ENCODE measurements at regions not wholly inside any gene's neighbourhood (a gene's known extent, or its start where the extent isn't known, plus 50 kb on each side); places are given as distances from the start of the nearest gene placed in this dataset.

GRCh38 chr2:196247976-196248280 lies 76.5 kb upstream of the STK17B start:
- no peak overlapping the region for H3K4me3 ChIP-seq
- no peak for ATAC-seq
- 60 to 67% methylated on average over 3 of the region's 3 CpGs for WGBS, 2 donors
- H3K27ac ChIP-seq = no peak overlapping the region
- no peaks in the 10 kb centered on the region for H3K9me3 ChIP-seq
- intact Hi-C loops (cut with DNase I) = no loop called here
- no peak for DNase-seq
- TF ChIP-seq POLR2A (IDR thresholded peaks at IDR 0.05) (no peak), CTCF (IDR thresholded peaks at IDR 0.05) (no peak)
- H3K27me3 ChIP-seq = no peaks in the 10 kb centered on the region
- no peaks in the 10 kb centered on the region for H3K36me3 ChIP-seq (replicated peaks in 1 of 2; ENCODE audit: insufficient read depth in 1 of 2, low read depth in 2 of 2)
- H3K4me1 ChIP-seq = no peaks in the 10 kb centered on the region

- ATAC-seq = no peak
- 28 to 41% methylated on average over 1 of the region's 1 CpG for WGBS, 2 donors
- H3K27me3 ChIP-seq = no peaks in the 10 kb centered on the region
- no peak for DNase-seq
- TF ChIP-seq POLR2A (IDR thresholded peaks at IDR 0.05) = no peak
- TF ChIP-seq CTCF (IDR thresholded peaks at IDR 0.05) = no peak
- H3K36me3 ChIP-seq (replicated peaks in 1 of 2; ENCODE audit: insufficient read depth in 1 of 2, low read depth in 2 of 2) = no peaks in the 10 kb centered on the region
- no peak overlapping the region for H3K27ac ChIP-seq
- H3K4me3 ChIP-seq = no peak overlapping the region
- intact Hi-C loops (cut with DNase I) = no loop called here
- no peaks in the 10 kb centered on the region for H3K4me1 ChIP-seq
- H3K9me3 ChIP-seq = no peaks in the 10 kb centered on the region
Measured at GRCh38 chr2:196248467-196249094, 77.2 kb upstream of the STK17B start.

- H3K27ac ChIP-seq = no peak overlapping the region
- H3K36me3 ChIP-seq (replicated peaks in 1 of 2; ENCODE audit: insufficient read depth in 1 of 2, low read depth in 2 of 2) = no peaks in the 10 kb centered on the region
- TF ChIP-seq POLR2A (IDR thresholded peaks at IDR 0.05) = no peak
- no peak for TF ChIP-seq CTCF (IDR thresholded peaks at IDR 0.05)
- DNase-seq = no peak
- intact Hi-C loops (cut with DNase I) = no loop called here
- no peak for ATAC-seq
- H3K9me3 ChIP-seq = no peaks in the 10 kb centered on the region
- H3K4me1 ChIP-seq = no peaks in the 10 kb centered on the region
- no peaks in the 10 kb centered on the region for H3K27me3 ChIP-seq
- no peak overlapping the region for H3K4me3 ChIP-seq
- 0 to 39% methylated on average over 1 of the region's 1 CpG for WGBS, 2 donors
Measured at GRCh38 chr2:196249171-196249570, 77.8 kb upstream of the STK17B start.

- H3K27ac ChIP-seq = no peak overlapping the region
- H3K27me3 ChIP-seq = no peaks in the 10 kb centered on the region
- no peaks in the 10 kb centered on the region for H3K4me1 ChIP-seq
- WGBS, 2 donors = 28 to 44% methylated on average over 3 of the region's 3 CpGs
- H3K9me3 ChIP-seq = no peaks in the 10 kb centered on the region
- TF ChIP-seq POLR2A (IDR thresholded peaks at IDR 0.05) (no peak), CTCF (IDR thresholded peaks at IDR 0.05) (no peak)
- intact Hi-C loops (cut with DNase I) = no loop called here
- no peak overlapping the region for H3K4me3 ChIP-seq
- DNase-seq (no peak), ATAC-seq (no peak)
- no peaks in the 10 kb centered on the region for H3K36me3 ChIP-seq (replicated peaks in 1 of 2; ENCODE audit: insufficient read depth in 1 of 2, low read depth in 2 of 2)
Measured at GRCh38 chr2:196249860-196250259, 78.5 kb upstream of the STK17B start.

GRCh38 chr2:196251132-196251531 lies 79.8 kb upstream of the STK17B start:
- Histone ChIP-seq H3K27me3 (no peaks in the 10 kb centered on the region), H3K27ac (no peak overlapping the region), H3K9me3 (no peaks in the 10 kb centered on the region), H3K4me3 (no peak overlapping the region), H3K36me3 (replicated peaks in 1 of 2; ENCODE audit: insufficient read depth in 1 of 2, low read depth in 2 of 2) (no peaks in the 10 kb centered on the region), H3K4me1 (no peaks in the 10 kb centered on the region)
- 81 to 87% methylated on average over 3 of the region's 3 CpGs for WGBS, 2 donors
- DNase-seq (no peak), ATAC-seq (no peak)
- TF ChIP-seq CTCF (IDR thresholded peaks at IDR 0.05) = no peak
- TF ChIP-seq POLR2A (IDR thresholded peaks at IDR 0.05) = no peak
- intact Hi-C loops (cut with DNase I) = no loop called here
